Panc1 (cell line): ENCODE measurements at regions not wholly inside any gene's neighbourhood (a gene's known extent, or its start where the extent isn't known, plus 50 kb on each side); places are given as distances from the start of the nearest gene placed in this dataset.

Source experiments
- POLR2AphosphoS5 ChIP-seq: IDR thresholded peaks from 2 replicates; pipeline ENCODE4 v1.6.1; 2012; ENCODE audit warnings: mild to moderate bottlenecking, low read depth, low read length, moderate library complexity
- SIN3A ChIP-seq: IDR thresholded peaks from 2 replicates; pipeline ENCODE4 v1.6.1; 2012; ENCODE audit warnings: low read depth, mild to moderate bottlenecking, low read length, moderate library complexity, borderline replicate concordance; ENCODE audit not compliant: insufficient read depth
- TF ChIP-seq, protein P1 (sequence below): fragments of 450-650 bp; IDR thresholded peaks from 2 replicates; pipeline ENCODE4 v1.5.1; 2017; ENCODE audit warnings: mild to moderate bottlenecking
- TF ChIP-seq, protein P2 (sequence below), 2 experiments: IDR thresholded peaks; 2 replicates each; pipeline ENCODE4 v1.6.1; 2011 to 2012; ENCODE audit warnings: low read depth in 2 of 2, control low read depth in 1 of 2, low read length in 1 of 2, mild to moderate bottlenecking in 1 of 2, moderate library complexity in 1 of 2; ENCODE audit not compliant: insufficient read depth in 1 of 2

DNA sequence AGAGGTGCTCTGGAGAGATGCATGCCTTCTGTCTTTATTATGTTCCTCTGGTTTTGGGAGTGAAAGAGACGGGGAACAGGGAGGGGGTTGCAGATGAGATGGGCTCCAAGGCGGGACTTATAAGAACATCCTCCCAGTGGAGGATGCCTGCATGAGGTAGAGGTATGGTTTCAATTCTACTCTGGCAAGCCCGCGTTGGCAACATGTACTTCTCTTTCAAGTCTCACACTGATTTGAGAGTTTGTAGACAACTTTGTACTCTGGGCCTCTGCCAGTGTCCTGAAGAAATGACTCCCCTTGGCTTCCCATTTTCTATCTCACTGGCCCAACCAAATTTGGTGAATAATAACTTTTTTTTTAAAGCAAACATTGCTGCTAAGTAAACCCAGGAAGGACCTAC is 121.3 kb downstream of the C12orf75 start:
- TF ChIP-seq, protein P1, sequence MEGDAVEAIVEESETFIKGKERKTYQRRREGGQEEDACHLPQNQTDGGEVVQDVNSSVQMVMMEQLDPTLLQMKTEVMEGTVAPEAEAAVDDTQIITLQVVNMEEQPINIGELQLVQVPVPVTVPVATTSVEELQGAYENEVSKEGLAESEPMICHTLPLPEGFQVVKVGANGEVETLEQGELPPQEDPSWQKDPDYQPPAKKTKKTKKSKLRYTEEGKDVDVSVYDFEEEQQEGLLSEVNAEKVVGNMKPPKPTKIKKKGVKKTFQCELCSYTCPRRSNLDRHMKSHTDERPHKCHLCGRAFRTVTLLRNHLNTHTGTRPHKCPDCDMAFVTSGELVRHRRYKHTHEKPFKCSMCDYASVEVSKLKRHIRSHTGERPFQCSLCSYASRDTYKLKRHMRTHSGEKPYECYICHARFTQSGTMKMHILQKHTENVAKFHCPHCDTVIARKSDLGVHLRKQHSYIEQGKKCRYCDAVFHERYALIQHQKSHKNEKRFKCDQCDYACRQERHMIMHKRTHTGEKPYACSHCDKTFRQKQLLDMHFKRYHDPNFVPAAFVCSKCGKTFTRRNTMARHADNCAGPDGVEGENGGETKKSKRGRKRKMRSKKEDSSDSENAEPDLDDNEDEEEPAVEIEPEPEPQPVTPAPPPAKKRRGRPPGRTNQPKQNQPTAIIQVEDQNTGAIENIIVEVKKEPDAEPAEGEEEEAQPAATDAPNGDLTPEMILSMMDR, result no peak
- no peak for TF ChIP-seq POLR2AphosphoS5
- TF ChIP-seq SIN3A, result no peak
- TF ChIP-seq, protein P2, sequence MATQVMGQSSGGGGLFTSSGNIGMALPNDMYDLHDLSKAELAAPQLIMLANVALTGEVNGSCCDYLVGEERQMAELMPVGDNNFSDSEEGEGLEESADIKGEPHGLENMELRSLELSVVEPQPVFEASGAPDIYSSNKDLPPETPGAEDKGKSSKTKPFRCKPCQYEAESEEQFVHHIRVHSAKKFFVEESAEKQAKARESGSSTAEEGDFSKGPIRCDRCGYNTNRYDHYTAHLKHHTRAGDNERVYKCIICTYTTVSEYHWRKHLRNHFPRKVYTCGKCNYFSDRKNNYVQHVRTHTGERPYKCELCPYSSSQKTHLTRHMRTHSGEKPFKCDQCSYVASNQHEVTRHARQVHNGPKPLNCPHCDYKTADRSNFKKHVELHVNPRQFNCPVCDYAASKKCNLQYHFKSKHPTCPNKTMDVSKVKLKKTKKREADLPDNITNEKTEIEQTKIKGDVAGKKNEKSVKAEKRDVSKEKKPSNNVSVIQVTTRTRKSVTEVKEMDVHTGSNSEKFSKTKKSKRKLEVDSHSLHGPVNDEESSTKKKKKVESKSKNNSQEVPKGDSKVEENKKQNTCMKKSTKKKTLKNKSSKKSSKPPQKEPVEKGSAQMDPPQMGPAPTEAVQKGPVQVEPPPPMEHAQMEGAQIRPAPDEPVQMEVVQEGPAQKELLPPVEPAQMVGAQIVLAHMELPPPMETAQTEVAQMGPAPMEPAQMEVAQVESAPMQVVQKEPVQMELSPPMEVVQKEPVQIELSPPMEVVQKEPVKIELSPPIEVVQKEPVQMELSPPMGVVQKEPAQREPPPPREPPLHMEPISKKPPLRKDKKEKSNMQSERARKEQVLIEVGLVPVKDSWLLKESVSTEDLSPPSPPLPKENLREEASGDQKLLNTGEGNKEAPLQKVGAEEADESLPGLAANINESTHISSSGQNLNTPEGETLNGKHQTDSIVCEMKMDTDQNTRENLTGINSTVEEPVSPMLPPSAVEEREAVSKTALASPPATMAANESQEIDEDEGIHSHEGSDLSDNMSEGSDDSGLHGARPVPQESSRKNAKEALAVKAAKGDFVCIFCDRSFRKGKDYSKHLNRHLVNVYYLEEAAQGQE (IDR thresholded peaks at IDR 0.05; ENCODE audit: insufficient read depth in 1 of 2, low read depth in 2 of 2, low read length in 1 of 2), result no peak
